GM23338 (cell line): ENCODE measurements at regions not wholly inside any gene's neighbourhood (a gene's known extent, or its start where the extent isn't known, plus 50 kb on each side); places are given as distances from the start of the nearest gene placed in this dataset.

Experiments used
- ATAC-seq: fragments of 200-7000 bp; cut with Tn5 transposase; 3 replicates; pipeline ENCODE4 v1.9.1; 2020
- DNase-seq: peaks from one replicate; pipeline ENCODE4 v3.0.0-alpha.2; 2015; ENCODE audit warnings: low spot score
- H2AFZ ChIP-seq: fragments of 200-600 bp; sonication (generic); 2 replicates; pipeline ENCODE4 v1.8.0; 2016; ENCODE audit warnings: antibody characterized with exemption, mild to moderate bottlenecking, moderate library complexity
- H3F3A ChIP-seq: fragments of 200-600 bp; sonication (generic); replicated peaks from 2 replicates; pipeline ENCODE4 v1.8.0; 2017; ENCODE audit warnings: antibody characterized with exemption, mixed run types, low read depth
- H3K27ac ChIP-seq: fragments of 200-600 bp; sonication (generic); 2 replicates; pipeline ENCODE4 v1.6.1; 2016; ENCODE audit warnings: low read depth
- H3K27me3 ChIP-seq: fragments of 200-600 bp; sonication (generic); 2 replicates; pipeline ENCODE4 v1.8.0; 2016; ENCODE audit warnings: mild to moderate bottlenecking, mixed run types, moderate library complexity; ENCODE audit not compliant: insufficient read depth
- H3K36me3 ChIP-seq: fragments of 200-600 bp; sonication (generic); 2 replicates; pipeline ENCODE4 v1.8.0; 2016; ENCODE audit warnings: mild to moderate bottlenecking; ENCODE audit not compliant: insufficient read depth
- H3K4me1 ChIP-seq: fragments of 200-600 bp; sonication (generic); 2 replicates; pipeline ENCODE4 v1.8.0; 2016; ENCODE audit warnings: mild to moderate bottlenecking, moderate library complexity; ENCODE audit not compliant: insufficient read depth
- H3K4me2 ChIP-seq: fragments of 200-600 bp; sonication (generic); 2 replicates; pipeline ENCODE4 v1.7.1; 2017; ENCODE audit warnings: mixed run types
- H3K4me3 ChIP-seq: fragments of 200-600 bp; sonication (generic); 2 replicates; pipeline ENCODE4 v1.6.1; 2016; ENCODE audit warnings: mixed run types
- H3K79me2 ChIP-seq: fragments of 200-600 bp; sonication (generic); replicated peaks from 2 replicates; pipeline ENCODE4 v1.8.0; 2017; ENCODE audit warnings: mild to moderate bottlenecking; ENCODE audit not compliant: insufficient read depth
- H3K9me2 ChIP-seq: fragments of 200-600 bp; sonication (generic); 2 replicates; pipeline ENCODE4 v1.8.0; 2017; ENCODE audit not compliant: insufficient read depth
- H4K20me1 ChIP-seq: fragments of 200-600 bp; sonication (generic); replicated peaks from 2 replicates; pipeline ENCODE4 v1.8.0; 2017; ENCODE audit warnings: mild to moderate bottlenecking; ENCODE audit not compliant: insufficient read depth
- H3K27ac Mint-ChIP-seq: 2 replicates; pipeline ENCODE4 v1.8.0; 2020; ENCODE audit warnings: inconsistent platforms, mild to moderate bottlenecking, moderate library complexity, mixed read lengths
- H3K27me3 Mint-ChIP-seq: 3 replicates; pipeline ENCODE4 v1.8.0; 2022; ENCODE audit warnings: low read depth, mild to moderate bottlenecking, moderate library complexity, mixed read lengths, inconsistent platforms; ENCODE audit not compliant: insufficient read depth, poor library complexity
- H3K36me3 Mint-ChIP-seq: 3 replicates; pipeline ENCODE4 v1.8.0; 2021; ENCODE audit warnings: low read depth, mild to moderate bottlenecking, inconsistent platforms, moderate library complexity, mixed read lengths
- H3K4me1 Mint-ChIP-seq: 3 replicates; pipeline ENCODE4 v1.8.0; 2020; ENCODE audit warnings: mild to moderate bottlenecking, inconsistent platforms, mixed read lengths
- H3K4me3 Mint-ChIP-seq: 3 replicates; pipeline ENCODE4 v1.8.0; 2021; ENCODE audit warnings: moderate library complexity, mild to moderate bottlenecking, inconsistent platforms, mixed read lengths
- H3K9me3 Mint-ChIP-seq: 3 replicates; pipeline ENCODE4 v1.8.0; 2020; ENCODE audit warnings: moderate library complexity, mild to moderate bottlenecking, inconsistent platforms, mixed read lengths
- CREB1 ChIP-seq: fragments of 250-450 bp; sonication (Bioruptor Pico); IDR thresholded peaks from 2 replicates; pipeline ENCODE4 v1.5.0; 2020; ENCODE audit warnings: low read depth, mild to moderate bottlenecking, moderate library complexity
- CTCF ChIP-seq, 2 experiments: fragments of 200-600 bp in 1 of 2; sonication (generic) in 1 of 2; conservative IDR thresholded peaks; 2 replicates each; pipeline versions ENCODE4 v1.5.1 to v1.6.1; 2016 to 2017; ENCODE audit warnings: antibody characterized with exemption in 2 of 2, low read depth in 2 of 2, mild to moderate bottlenecking in 2 of 2, moderate library complexity in 1 of 2
- ETS1 ChIP-seq: IDR thresholded peaks from 2 replicates; pipeline ENCODE4 v1.6.1; 2016; ENCODE audit warnings: antibody characterized with exemption
- NANOG ChIP-seq: IDR thresholded peaks from 2 replicates; pipeline ENCODE4 v1.6.1; 2016; ENCODE audit warnings: antibody characterized with exemption, borderline replicate concordance
- STAT1 ChIP-seq: IDR thresholded peaks from one replicate; pipeline ENCODE4 v1.6.1; 2016; ENCODE audit warnings: antibody characterized with exemption; ENCODE audit not compliant: unreplicated experiment
- ZNF331 ChIP-seq: fragments of 250-450 bp; sonication (Bioruptor Pico); IDR thresholded peaks from 2 replicates; pipeline ENCODE4 v1.5.0; 2020; ENCODE audit warnings: low read depth, mild to moderate bottlenecking, moderate library complexity
- ZNF462 ChIP-seq: fragments of 250-450 bp; sonication (Bioruptor Pico); IDR thresholded peaks from 2 replicates; pipeline ENCODE4 v1.5.0; 2020; ENCODE audit warnings: mild to moderate bottlenecking, moderate library complexity

GRCh38 chr1:39113109-39113743, 87.1 kb downstream of the NDUFS5 start:
- H3K79me2 ChIP-seq, result peaks cover 100% of the 10 kb centered on the region
- H3K4me1 Mint-ChIP-seq, result peaks cover 24% of the 10 kb centered on the region
- H3K9me3 Mint-ChIP-seq, result no peaks in the 10 kb centered on the region
- peaks cover 72% of the 10 kb centered on the region for H3K4me1 ChIP-seq
- no peak overlapping the region for H3K27ac ChIP-seq
- H3K36me3 ChIP-seq, result peaks cover 3% of the 10 kb centered on the region; the same call in 1 of the 2 replicates
- H3K27me3 Mint-ChIP-seq, result peaks cover 5% of the 10 kb centered on the region
- DNase-seq, result no peak
- no peak for TF ChIP-seq CREB1 (CRISPR knock-in tag)
- H3K9me2 ChIP-seq, result no peaks in the 10 kb centered on the region
- no peak overlapping the region for H3K27ac Mint-ChIP-seq
- H3K27me3 ChIP-seq, result no peaks in the 10 kb centered on the region
- no peak overlapping the region for H3K4me3 Mint-ChIP-seq
- H3F3A ChIP-seq, result no peaks in the 10 kb centered on the region; the same call in 1 of the 2 replicates
- H4K20me1 ChIP-seq, result peaks cover 39% of the 10 kb centered on the region
- H2AFZ ChIP-seq, result no peak overlapping the region
- H3K4me3 ChIP-seq, result no peak overlapping the region
- H3K36me3 Mint-ChIP-seq, result peaks cover 6% of the 10 kb centered on the region
- no peak for ATAC-seq
- H3K4me2 ChIP-seq, result no peak overlapping the region

GRCh38 chr1:39115271-39116110, 89.0 kb upstream of the MACF1 start:
- no peaks in the 10 kb centered on the region for H3K27me3 ChIP-seq
- Mint-ChIP-seq H3K4me3 (no peak overlapping the region), H3K36me3 (peaks cover 6% of the 10 kb centered on the region), H3K4me1 (peaks cover 23% of the 10 kb centered on the region), H3K27me3 (peaks cover 3% of the 10 kb centered on the region), H3K9me3 (no peaks in the 10 kb centered on the region), H3K27ac (no peak overlapping the region)
- peaks cover 100% of the 10 kb centered on the region for H3K79me2 ChIP-seq
- 0 out of 2 replicates have a peak overlapping the region, but pooled peaks have one; percentile 19 for H3K4me2 ChIP-seq
- H3K4me1 ChIP-seq, result peaks cover 58% of the 10 kb centered on the region
- H3K27ac ChIP-seq, result no peak overlapping the region
- no peak for ATAC-seq
- no peak for DNase-seq
- peaks cover 3% of the 10 kb centered on the region; the same call in 1 of the 2 replicates for H3K36me3 ChIP-seq
- no peak overlapping the region for H2AFZ ChIP-seq
- no peak overlapping the region for H3K4me3 ChIP-seq
- H3K9me2 ChIP-seq, result no peaks in the 10 kb centered on the region
- H4K20me1 ChIP-seq, result peaks cover 41% of the 10 kb centered on the region
- H3F3A ChIP-seq, result no peaks in the 10 kb centered on the region; the same call in 1 of the 2 replicates
- TF ChIP-seq ZNF331 (CRISPR knock-in tag) (no peak), STAT1 (no peak), ZNF462 (CRISPR knock-in tag) (no peak), ETS1 (no peak), NANOG (no peak), CTCF (conservative IDR thresholded peaks at IDR 0.05; ENCODE audit: low read depth in 2 of 2) (no peak)
